Endothelial cell (in vitro differentiated cells): ENCODE measurements at regions not wholly inside any gene's neighbourhood (a gene's known extent, or its start where the extent isn't known, plus 50 kb on each side); places are given as distances from the start of the nearest gene placed in this dataset.

Source experiments
- DNase-seq: peaks from one replicate; pipeline ENCODE4 v3.0.0; 2021; ENCODE audit warnings: low spot score
- H3K27ac Mint-ChIP-seq: one replicate; pipeline ENCODE4 v1.8.0; 2021; ENCODE audit warnings: mixed read lengths, inconsistent platforms; ENCODE audit not compliant: unreplicated experiment
- H3K27me3 Mint-ChIP-seq: one replicate; pipeline ENCODE4 v1.8.0; 2021; ENCODE audit warnings: mild to moderate bottlenecking, moderate library complexity, mixed read lengths, inconsistent platforms; ENCODE audit not compliant: unreplicated experiment
- H3K36me3 Mint-ChIP-seq: one replicate; pipeline ENCODE4 v1.8.0; 2021; ENCODE audit warnings: mild to moderate bottlenecking, low read depth, mixed read lengths, inconsistent platforms; ENCODE audit not compliant: unreplicated experiment
- H3K4me1 Mint-ChIP-seq: one replicate; pipeline ENCODE4 v1.8.0; 2021; ENCODE audit warnings: mild to moderate bottlenecking, mixed read lengths, inconsistent platforms; ENCODE audit not compliant: unreplicated experiment
- H3K4me3 Mint-ChIP-seq: one replicate; pipeline ENCODE4 v1.8.0; 2021; ENCODE audit warnings: mild to moderate bottlenecking, mixed read lengths, inconsistent platforms; ENCODE audit not compliant: unreplicated experiment
- H3K9me3 Mint-ChIP-seq: one replicate; pipeline ENCODE4 v1.8.0; 2021; ENCODE audit warnings: mixed read lengths, inconsistent platforms; ENCODE audit not compliant: unreplicated experiment
- CTCF ChIP-seq: fragments of 200-600 bp; sonication (generic); IDR thresholded peaks from one replicate; pipeline ENCODE4 v1.5.0; 2021; ENCODE audit warnings: antibody characterized with exemption; ENCODE audit not compliant: unreplicated experiment

DNA sequence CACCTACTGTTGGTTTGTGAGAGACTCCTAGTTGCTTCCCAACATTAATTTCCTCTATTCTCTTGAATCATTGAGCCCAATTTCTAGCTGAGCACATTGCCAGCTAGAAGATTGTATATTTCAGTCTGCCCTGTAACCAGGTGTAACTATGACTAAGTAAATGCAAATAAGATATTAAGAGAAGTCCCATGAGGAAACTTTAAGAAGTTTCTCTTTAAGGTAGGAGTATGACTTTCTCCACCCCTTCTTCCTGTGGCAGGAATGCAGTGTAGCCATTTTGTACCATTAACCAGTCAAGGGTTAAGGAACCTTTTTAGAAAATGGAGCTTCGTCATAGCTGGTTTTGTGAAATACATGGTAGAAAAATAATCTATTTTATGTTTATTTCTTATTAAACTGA lies 534.2 kb upstream of the RGS18 start:
- DNase-seq: no peak
- no peak for TF ChIP-seq CTCF
- Mint-ChIP-seq H3K27ac (no peak overlapping the region), H3K4me1 (no peaks in the 10 kb centered on the region), H3K36me3 (no peaks in the 10 kb centered on the region), H3K9me3 (no peaks in the 10 kb centered on the region), H3K27me3 (no peaks in the 10 kb centered on the region), H3K4me3 (no peak overlapping the region)

GRCh38 chr1:191629836-191630235 lies 528.4 kb upstream of the RGS18 start:
- DNase-seq: no peak
- no peak overlapping the region for H3K27ac Mint-ChIP-seq
- H3K36me3 Mint-ChIP-seq: no peaks in the 10 kb centered on the region
- no peaks in the 10 kb centered on the region for H3K9me3 Mint-ChIP-seq
- no peak for TF ChIP-seq CTCF
- H3K4me3 Mint-ChIP-seq: no peak overlapping the region
- H3K4me1 Mint-ChIP-seq: no peaks in the 10 kb centered on the region
- no peaks in the 10 kb centered on the region for H3K27me3 Mint-ChIP-seq

GRCh38 chr1:191634801-191635508 lies 523.3 kb upstream of the RGS18 start:
- no peaks in the 10 kb centered on the region for H3K27me3 Mint-ChIP-seq
- no peak overlapping the region for H3K27ac Mint-ChIP-seq
- DNase-seq: no peak
- no peak overlapping the region for H3K4me3 Mint-ChIP-seq
- H3K36me3 Mint-ChIP-seq: no peaks in the 10 kb centered on the region
- no peak for TF ChIP-seq CTCF
- H3K4me1 Mint-ChIP-seq: no peaks in the 10 kb centered on the region
- H3K9me3 Mint-ChIP-seq: no peaks in the 10 kb centered on the region

- H3K9me3 Mint-ChIP-seq: no peaks in the 10 kb centered on the region
- TF ChIP-seq CTCF: no peak
- no peaks in the 10 kb centered on the region for H3K36me3 Mint-ChIP-seq
- no peak overlapping the region for H3K4me3 Mint-ChIP-seq
- H3K4me1 Mint-ChIP-seq: no peaks in the 10 kb centered on the region
- H3K27ac Mint-ChIP-seq: no peak overlapping the region
- no peaks in the 10 kb centered on the region for H3K27me3 Mint-ChIP-seq
- DNase-seq: no peak
Measured at GRCh38 chr1:191636345-191636744, 521.9 kb upstream of the RGS18 start.

GRCh38 chr1:191641420-191642260 lies 516.6 kb upstream of the RGS18 start:
- no peak overlapping the region for H3K27ac Mint-ChIP-seq
- no peaks in the 10 kb centered on the region for H3K9me3 Mint-ChIP-seq
- TF ChIP-seq CTCF: no peak
- no peaks in the 10 kb centered on the region for H3K27me3 Mint-ChIP-seq
- no peaks in the 10 kb centered on the region for H3K36me3 Mint-ChIP-seq
- H3K4me1 Mint-ChIP-seq: no peaks in the 10 kb centered on the region
- no peak for DNase-seq
- H3K4me3 Mint-ChIP-seq: no peak overlapping the region
